Right atrium auricular region (tissue), 2 donors: ENCODE measurements at regions not wholly inside any gene's neighbourhood (a gene's known extent, or its start where the extent isn't known, plus 50 kb on each side); places are given as distances from the start of the nearest gene placed in this dataset.
A peak's percentile ranks its signal among the peaks of the same experiment; 100 is the strongest.
"Not testable (repeated sequence)": the region's sequence is repeated elsewhere in the genome, so short reads cannot be mapped to it uniquely, and the experiment has no call there.

ENCODE experiments used
- DNase-seq: peaks from one replicate; pipeline ENCODE4 v3.0.0-alpha.2; 2019; ENCODE audit warnings: low spot score
- H3K27ac ChIP-seq, 2 donors: fragments of 200-600 bp; sonication (generic); 1 replicate in 1 of 2; 2 replicates in 1 of 2; pipeline ENCODE4 v1.5.1; 2016 to 2019
- H3K27me3 ChIP-seq, 2 donors: fragments of 200-600 bp; sonication (generic); one replicate each; pipeline versions ENCODE4 v1.5.1 to v1.6.0; 2017 to 2019
- H3K36me3 ChIP-seq: fragments of 200-600 bp; sonication (generic); one replicate; pipeline ENCODE4 v1.5.1; 2016
- H3K4me1 ChIP-seq, 2 donors: fragments of 200-600 bp; sonication (generic); one replicate each; pipeline versions ENCODE4 v1.5.1 to v1.6.0; 2017 to 2019
- H3K4me3 ChIP-seq, 2 donors: fragments of 200-600 bp; sonication (generic); 1 replicate in 1 of 2; 2 replicates in 1 of 2; pipeline ENCODE4 v1.5.1; 2017 to 2019; ENCODE audit warnings: mild to moderate bottlenecking in 1 of 2, moderate library complexity in 1 of 2
- H3K9me3 ChIP-seq, 2 donors: fragments of 200-600 bp; sonication (generic); one replicate each; pipeline ENCODE4 v1.5.1; 2019
- CTCF ChIP-seq, 2 donors: fragments of 200-600 bp; sonication (generic); IDR thresholded peaks; one replicate each; pipeline ENCODE4 v1.5.1; 2019; ENCODE audit warnings: antibody characterized with exemption in 2 of 2

GRCh38 chr1:850318-850717 is 73.4 kb upstream of the SAMD11 start:
- not testable (repeated sequence) for H3K27me3 ChIP-seq, H3K4me1 ChIP-seq, H3K27ac ChIP-seq

GRCh38 chr1:851398-851797 is 72.3 kb upstream of the SAMD11 start:
- peaks cover 13% of the 10 kb centered on the region for H3K36me3 ChIP-seq
- DNase-seq = not testable (repeated sequence)

More at GRCh38 chr1:850318-850717, 73.4 kb upstream of the SAMD11 start:
- H3K36me3 ChIP-seq = peaks cover 12% of the 10 kb centered on the region
- H3K4me3 ChIP-seq, H3K9me3 ChIP-seq, DNase-seq: not testable (repeated sequence)
- TF ChIP-seq CTCF (IDR thresholded peaks at IDR 0.05) = peak in 1 of 2 donors; percentile 34

GRCh38 chr1:851841-852240 is 71.9 kb upstream of the SAMD11 start:
- not testable (repeated sequence) for H3K27ac ChIP-seq, H3K9me3 ChIP-seq, DNase-seq, H3K27me3 ChIP-seq, H3K4me1 ChIP-seq, H3K4me3 ChIP-seq
- peaks cover 13% of the 10 kb centered on the region for H3K36me3 ChIP-seq

More at GRCh38 chr1:851398-851797, 72.3 kb upstream of the SAMD11 start:
- H3K4me3 ChIP-seq, H3K9me3 ChIP-seq, H3K27ac ChIP-seq, H3K27me3 ChIP-seq, H3K4me1 ChIP-seq: not testable (repeated sequence)

GRCh38 chr1:855202-855981 is 68.3 kb upstream of the SAMD11 start:
- not testable (repeated sequence) for H3K27me3 ChIP-seq, H3K9me3 ChIP-seq, DNase-seq, H3K27ac ChIP-seq, H3K4me3 ChIP-seq
- H3K4me1 ChIP-seq = peaks cover 0 to 12% of the 10 kb centered on the region in 2 donors
- peaks cover 13% of the 10 kb centered on the region for H3K36me3 ChIP-seq

GRCh38 chr1:856541-857057 is 67.1 kb upstream of the SAMD11 start:
- not testable (repeated sequence) for H3K27me3 ChIP-seq, DNase-seq, H3K27ac ChIP-seq, H3K9me3 ChIP-seq, H3K4me3 ChIP-seq
- peaks cover 13% of the 10 kb centered on the region for H3K36me3 ChIP-seq
- H3K4me1 ChIP-seq = peaks cover 0 to 12% of the 10 kb centered on the region in 2 donors

GRCh38 chr1:857926-858648 is 65.6 kb upstream of the SAMD11 start:
- not testable (repeated sequence) for DNase-seq, H3K4me3 ChIP-seq, H3K9me3 ChIP-seq, H3K27me3 ChIP-seq
- Histone ChIP-seq H3K27ac (peak overlapping the region in 1 of 2 donors; percentile 5), H3K4me1 (peaks cover 0 to 12% of the 10 kb centered on the region in 2 donors), H3K36me3 (peaks cover 13% of the 10 kb centered on the region)

GRCh38 chr1:858649-859041 is 65.1 kb upstream of the SAMD11 start:
- H3K27me3 ChIP-seq, H3K4me3 ChIP-seq, DNase-seq, H3K9me3 ChIP-seq: not testable (repeated sequence)
- H3K36me3 ChIP-seq = peaks cover 13% of the 10 kb centered on the region
- H3K4me1 ChIP-seq = peaks cover 0 to 12% of the 10 kb centered on the region in 2 donors
- H3K27ac ChIP-seq = peak overlapping the region in 1 of 2 donors; percentile 5

- H3K27me3 ChIP-seq, H3K4me3 ChIP-seq, H3K9me3 ChIP-seq, H3K27ac ChIP-seq, H3K36me3 ChIP-seq, DNase-seq: not testable (repeated sequence)
- H3K4me1 ChIP-seq = peaks cover 0 to 17% of the 10 kb centered on the region in 2 donors
Observed at GRCh38 chr1:860941-861340, 62.8 kb upstream of the SAMD11 start.

GRCh38 chr1:861714-862113 is 62.0 kb upstream of the SAMD11 start:
- no peaks in the 10 kb centered on the region for H3K27me3 ChIP-seq
- no peak overlapping the region for H3K4me3 ChIP-seq
- TF ChIP-seq CTCF (IDR thresholded peaks at IDR 0.05) = no peak
- H3K9me3 ChIP-seq = no peaks in the 10 kb centered on the region
- H3K27ac ChIP-seq = no peak overlapping the region
- no peaks in the 10 kb centered on the region for H3K36me3 ChIP-seq
- H3K4me1 ChIP-seq = peaks cover 0 to 17% of the 10 kb centered on the region in 2 donors
- DNase-seq = no peak

GRCh38 chr1:862601-863000 is 61.1 kb upstream of the SAMD11 start:
- not testable (repeated sequence) for H3K36me3 ChIP-seq

GRCh38 chr1:865633-866032 is 58.1 kb upstream of the SAMD11 start:
- not testable (repeated sequence) for H3K4me3 ChIP-seq, H3K36me3 ChIP-seq, H3K27me3 ChIP-seq, H3K9me3 ChIP-seq, DNase-seq
- Histone ChIP-seq H3K27ac (peak overlapping the region; percentile 22 to 61), H3K4me1 (peaks cover 0 to 12% of the 10 kb centered on the region in 2 donors)

More at GRCh38 chr1:862601-863000, 61.1 kb upstream of the SAMD11 start:
- H3K4me1 ChIP-seq = peaks cover 0 to 17% of the 10 kb centered on the region in 2 donors
- not testable (repeated sequence) for H3K27me3 ChIP-seq, H3K9me3 ChIP-seq, H3K4me3 ChIP-seq, H3K27ac ChIP-seq, DNase-seq
